Karpas-422 (cell line): ENCODE measurements at regions not wholly inside any gene's neighbourhood (a gene's known extent, or its start where the extent isn't known, plus 50 kb on each side); places are given as distances from the start of the nearest gene placed in this dataset.

Experiments used
- DNase-seq: peaks from one replicate; pipeline ENCODE4 v3.0.0-alpha.2; 2015
- H2AFZ ChIP-seq: fragments of 200-600 bp; sonication (generic); 2 replicates; pipeline ENCODE4 v1.6.1; 2014; ENCODE audit warnings: antibody characterized with exemption, low read length, mixed read lengths
- H3K27ac ChIP-seq: fragments of 200-600 bp; sonication (generic); 2 replicates; pipeline ENCODE4 v1.5.1; 2014; ENCODE audit warnings: mild to moderate bottlenecking, low read length, moderate library complexity
- H3K27me3 ChIP-seq: fragments of 200-600 bp; sonication (generic); 2 replicates; pipeline ENCODE4 v1.6.1; 2014; ENCODE audit warnings: low read length, mixed read lengths
- H3K36me3 ChIP-seq: fragments of 200-600 bp; sonication (generic); 2 replicates; pipeline ENCODE4 v1.6.1; 2014; ENCODE audit warnings: low read length, mixed read lengths; ENCODE audit not compliant: insufficient read depth
- H3K4me1 ChIP-seq: fragments of 200-600 bp; sonication (generic); 2 replicates; pipeline ENCODE4 v1.6.1; 2014; ENCODE audit warnings: mild to moderate bottlenecking, low read length, mixed read lengths
- H3K4me2 ChIP-seq: fragments of 200-600 bp; sonication (generic); 2 replicates; pipeline ENCODE4 v1.6.1; 2014; ENCODE audit warnings: low read length, low read depth, mild to moderate bottlenecking; ENCODE audit not compliant: poor library complexity, severe bottlenecking
- H3K4me3 ChIP-seq: fragments of 200-600 bp; sonication (generic); 2 replicates; pipeline ENCODE4 v1.5.1; 2014; ENCODE audit warnings: mild to moderate bottlenecking, antibody characterized with exemption, low read length, mixed read lengths
- H3K79me2 ChIP-seq: fragments of 200-600 bp; sonication (generic); 2 replicates; pipeline ENCODE4 v1.6.1; 2014; ENCODE audit warnings: mild to moderate bottlenecking, low read length, mixed read lengths
- H3K9ac ChIP-seq: fragments of 200-600 bp; sonication (generic); 2 replicates; pipeline ENCODE4 v1.6.0; 2014; ENCODE audit warnings: low read length
- H3K9me2 ChIP-seq: fragments of 200-600 bp; sonication (generic), shearing (Covaris generic); replicated peaks from 2 replicates; pipeline ENCODE4 v1.6.0; 2014; ENCODE audit warnings: mild to moderate bottlenecking, low read length, moderate library complexity; ENCODE audit not compliant: insufficient read depth
- H3K9me3 ChIP-seq: fragments of 300-700, 200-600 bp; sonication (generic); 2 replicates; pipeline ENCODE4 v1.6.1; 2014; ENCODE audit warnings: low read length, mixed read lengths
- H4K20me1 ChIP-seq: fragments of 200-600 bp; sonication (generic); 2 replicates; pipeline ENCODE4 v1.6.1; 2014; ENCODE audit warnings: mild to moderate bottlenecking, antibody characterized with exemption, low read length, low read depth; ENCODE audit not compliant: insufficient read depth

- Histone ChIP-seq H3K9ac (no peak overlapping the region), H3K36me3 (no peaks in the 10 kb centered on the region; the same call in 1 of the 2 replicates), H3K79me2 (no peaks in the 10 kb centered on the region), H3K9me3 (peaks cover 4% of the 10 kb centered on the region; the same call in 1 of the 2 replicates), H3K4me2 (no peak overlapping the region), H3K4me3 (no peak overlapping the region), H3K9me2 (no peaks in the 10 kb centered on the region), H3K27ac (no peak overlapping the region), H3K27me3 (no peaks in the 10 kb centered on the region; the same call in 1 of the 2 replicates), H3K4me1 (no peaks in the 10 kb centered on the region), H4K20me1 (no peaks in the 10 kb centered on the region), H2AFZ (no peak overlapping the region)
- DNase-seq = no peak
Measured at GRCh38 chr11:82225502-82225901, 508.2 kb downstream of the FAM181B start.

DNA sequence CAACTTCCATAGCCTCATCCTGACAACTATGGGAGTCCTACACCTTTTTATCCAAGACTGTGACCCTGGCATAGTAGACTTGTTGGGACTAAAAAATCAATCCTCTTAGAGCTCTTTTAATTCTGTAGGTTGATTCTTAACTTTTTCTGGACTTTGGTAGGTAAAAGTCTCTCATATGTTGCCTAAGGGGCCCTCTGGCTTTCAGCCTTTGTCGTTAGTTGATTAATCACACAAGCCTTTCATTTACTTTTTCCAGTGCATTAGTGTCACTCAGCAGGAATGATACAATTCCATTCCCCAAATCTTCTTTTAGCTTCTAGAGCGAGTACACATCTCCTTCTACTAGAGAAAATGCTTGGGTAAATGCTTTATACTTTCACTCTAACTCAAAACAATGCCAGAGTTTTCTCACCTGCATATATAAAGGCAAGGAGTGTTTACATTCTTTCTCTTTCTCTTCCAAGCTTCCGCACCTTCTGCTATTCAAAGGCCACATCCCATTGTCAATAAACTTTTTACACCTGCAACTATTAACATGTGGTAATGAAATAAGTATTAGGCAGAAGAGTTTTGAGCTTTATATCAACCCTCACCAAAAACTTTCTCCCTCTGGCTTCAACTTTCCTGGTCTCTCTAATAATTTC, 516.6 kb downstream of the FAM181B start:
- Histone ChIP-seq H4K20me1 (no peaks in the 10 kb centered on the region), H3K9me3 (no peaks in the 10 kb centered on the region), H3K9ac (no peak overlapping the region), H3K79me2 (no peaks in the 10 kb centered on the region), H3K36me3 (no peaks in the 10 kb centered on the region), H3K4me3 (no peak overlapping the region), H3K27me3 (no peaks in the 10 kb centered on the region), H3K27ac (no peak overlapping the region), H3K4me2 (no peak overlapping the region), H3K4me1 (no peaks in the 10 kb centered on the region), H2AFZ (no peak overlapping the region), H3K9me2 (no peaks in the 10 kb centered on the region)
- no peak for DNase-seq

DNA sequence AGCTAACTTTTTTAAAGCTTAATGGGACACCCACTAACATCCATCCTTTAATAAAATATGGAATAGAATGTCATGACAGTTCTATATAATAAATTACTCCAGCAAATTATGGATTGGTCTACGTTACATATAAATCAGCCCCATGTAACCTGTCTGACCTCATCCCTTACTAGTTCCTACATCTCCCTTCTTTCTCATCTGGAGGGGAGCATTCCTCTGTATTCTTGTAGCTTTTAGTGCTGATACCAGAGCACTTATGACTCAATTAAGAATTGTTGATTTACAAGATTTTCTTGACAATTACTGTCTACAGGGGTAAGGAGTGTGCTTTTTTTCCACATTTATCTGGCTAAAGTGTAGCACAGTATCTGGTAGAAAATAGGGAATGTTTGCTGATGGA, 523.7 kb downstream of the FAM181B start:
- Histone ChIP-seq H3K9me2 (no peaks in the 10 kb centered on the region), H3K27ac (no peak overlapping the region), H3K36me3 (no peaks in the 10 kb centered on the region), H3K79me2 (no peaks in the 10 kb centered on the region), H3K4me1 (no peaks in the 10 kb centered on the region), H4K20me1 (no peaks in the 10 kb centered on the region), H3K4me3 (no peak overlapping the region), H2AFZ (no peak overlapping the region), H3K27me3 (no peaks in the 10 kb centered on the region), H3K9ac (no peak overlapping the region), H3K9me3 (no peaks in the 10 kb centered on the region), H3K4me2 (no peak overlapping the region)
- DNase-seq = no peak

DNA sequence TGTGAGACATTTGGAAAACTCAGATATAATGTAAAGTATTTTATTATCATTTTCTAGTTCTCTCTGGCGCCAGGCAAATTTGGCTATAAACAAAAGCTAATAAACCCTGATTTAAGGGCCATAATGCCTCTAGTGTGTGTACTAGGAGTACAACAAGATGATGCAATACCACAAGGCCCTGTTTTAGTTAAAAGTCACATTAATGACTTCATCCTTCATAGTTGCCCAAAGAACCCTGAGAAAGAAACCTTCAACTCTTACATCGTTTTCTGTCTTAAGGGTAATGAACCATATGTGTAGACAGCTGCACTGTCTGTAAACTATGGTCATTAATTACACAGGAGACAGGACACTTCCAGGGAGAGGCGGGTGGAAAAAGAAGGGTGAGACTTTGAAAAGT, 538.4 kb downstream of the FAM181B start:
- Histone ChIP-seq H3K4me2 (no peak overlapping the region), H3K79me2 (no peaks in the 10 kb centered on the region), H3K27ac (no peak overlapping the region), H3K9ac (no peak overlapping the region), H3K4me3 (no peak overlapping the region), H3K27me3 (no peaks in the 10 kb centered on the region), H3K4me1 (0 out of 2 replicates have a peak, but pooled peaks cover 2% of the 10 kb centered on the region), H2AFZ (no peak overlapping the region), H3K36me3 (no peaks in the 10 kb centered on the region), H4K20me1 (no peaks in the 10 kb centered on the region), H3K9me3 (no peaks in the 10 kb centered on the region), H3K9me2 (no peaks in the 10 kb centered on the region)
- DNase-seq = no peak

- no peak overlapping the region for H3K9ac ChIP-seq
- H3K9me3 ChIP-seq = no peaks in the 10 kb centered on the region
- H3K27ac ChIP-seq = no peak overlapping the region
- no peaks in the 10 kb centered on the region for H3K36me3 ChIP-seq
- H3K4me2 ChIP-seq = no peak overlapping the region
- no peaks in the 10 kb centered on the region for H3K79me2 ChIP-seq
- H4K20me1 ChIP-seq = no peaks in the 10 kb centered on the region
- no peak for DNase-seq
- no peaks in the 10 kb centered on the region for H3K9me2 ChIP-seq
- no peak overlapping the region for H3K4me3 ChIP-seq
- 0 out of 2 replicates have a peak, but pooled peaks cover 2% of the 10 kb centered on the region for H3K4me1 ChIP-seq
- no peak overlapping the region for H2AFZ ChIP-seq
- H3K27me3 ChIP-seq = no peaks in the 10 kb centered on the region
Measured at GRCh38 chr11:82194521-82194920, 539.1 kb downstream of the FAM181B start.

DNA sequence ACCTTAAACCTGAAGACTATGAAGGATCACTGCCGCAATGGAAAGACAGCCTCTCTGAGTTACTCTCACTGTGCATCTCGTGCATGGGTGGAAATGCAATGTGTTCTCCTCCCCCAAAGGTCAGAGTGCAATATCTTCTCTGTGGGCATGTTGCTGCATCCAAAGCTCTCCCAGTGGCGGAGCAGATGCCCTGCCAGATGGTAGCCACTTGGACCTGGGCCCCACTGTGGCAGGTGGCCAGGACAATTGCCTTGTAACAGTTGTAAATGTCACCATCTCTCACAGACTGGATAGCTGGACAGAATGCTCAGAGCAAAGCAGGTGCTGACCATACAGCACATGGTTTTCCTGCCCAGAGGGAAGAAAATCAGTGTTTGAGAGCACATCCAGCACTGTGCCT, 542.0 kb downstream of the FAM181B start:
- H3K4me2 ChIP-seq = no peak overlapping the region
- no peaks in the 10 kb centered on the region for H3K36me3 ChIP-seq
- H3K4me1 ChIP-seq = 0 out of 2 replicates have a peak, but pooled peaks cover 2% of the 10 kb centered on the region
- DNase-seq = no peak
- no peak overlapping the region for H2AFZ ChIP-seq
- H3K9ac ChIP-seq = no peak overlapping the region
- no peaks in the 10 kb centered on the region for H3K79me2 ChIP-seq
- no peaks in the 10 kb centered on the region for H3K9me3 ChIP-seq
- H3K27me3 ChIP-seq = no peaks in the 10 kb centered on the region
- no peak overlapping the region for H3K4me3 ChIP-seq
- no peak overlapping the region for H3K27ac ChIP-seq
- H3K9me2 ChIP-seq = no peaks in the 10 kb centered on the region
- no peaks in the 10 kb centered on the region for H4K20me1 ChIP-seq

DNA sequence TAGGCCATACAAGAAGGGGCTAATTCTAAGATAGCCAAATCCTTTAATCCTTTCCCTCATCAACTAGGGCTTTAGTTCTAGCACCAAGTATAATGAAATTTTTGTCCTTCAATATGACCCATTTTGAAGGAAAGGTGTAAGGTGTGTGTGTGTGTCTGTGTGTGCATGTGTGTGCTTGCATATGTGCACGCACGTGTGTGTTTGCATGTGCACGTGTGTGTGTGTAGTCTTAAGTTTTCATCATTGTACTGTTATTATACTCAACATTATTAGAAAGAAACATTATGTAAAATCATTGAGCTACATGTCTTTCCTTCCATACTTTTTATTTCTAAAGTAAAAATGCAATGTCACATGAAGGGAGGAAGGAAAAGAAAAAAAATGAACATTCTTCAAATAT, 547.7 kb downstream of the FAM181B start:
- Histone ChIP-seq H3K9me3 (no peaks in the 10 kb centered on the region), H3K36me3 (no peaks in the 10 kb centered on the region), H3K27ac (no peak overlapping the region), H3K4me1 (no peaks in the 10 kb centered on the region), H3K79me2 (no peaks in the 10 kb centered on the region), H3K4me2 (no peak overlapping the region), H3K27me3 (no peaks in the 10 kb centered on the region), H3K9me2 (no peaks in the 10 kb centered on the region), H3K4me3 (no peak overlapping the region), H2AFZ (no peak overlapping the region), H4K20me1 (no peaks in the 10 kb centered on the region), H3K9ac (no peak overlapping the region)
- no peak for DNase-seq

- Histone ChIP-seq H3K4me2 (no peak overlapping the region), H3K27me3 (no peaks in the 10 kb centered on the region), H3K36me3 (no peaks in the 10 kb centered on the region), H4K20me1 (no peaks in the 10 kb centered on the region), H3K9me2 (no peaks in the 10 kb centered on the region), H3K27ac (no peak overlapping the region), H3K4me3 (no peak overlapping the region), H3K9ac (no peak overlapping the region), H3K9me3 (no peaks in the 10 kb centered on the region), H2AFZ (no peak overlapping the region), H3K79me2 (no peaks in the 10 kb centered on the region), H3K4me1 (no peaks in the 10 kb centered on the region)
- no peak for DNase-seq
Measured at GRCh38 chr11:82184966-82185365, 548.7 kb downstream of the FAM181B start.
